ENCODE measurements at regions not wholly inside any gene's neighbourhood (a gene's known extent, or its start where the extent isn't known, plus 50 kb on each side); places are given as distances from the start of the nearest gene placed in this dataset.

- no peak for TF ChIP-seq POLR2A (IDR thresholded peaks at IDR 0.05)
- TF ChIP-seq, protein P1, sequence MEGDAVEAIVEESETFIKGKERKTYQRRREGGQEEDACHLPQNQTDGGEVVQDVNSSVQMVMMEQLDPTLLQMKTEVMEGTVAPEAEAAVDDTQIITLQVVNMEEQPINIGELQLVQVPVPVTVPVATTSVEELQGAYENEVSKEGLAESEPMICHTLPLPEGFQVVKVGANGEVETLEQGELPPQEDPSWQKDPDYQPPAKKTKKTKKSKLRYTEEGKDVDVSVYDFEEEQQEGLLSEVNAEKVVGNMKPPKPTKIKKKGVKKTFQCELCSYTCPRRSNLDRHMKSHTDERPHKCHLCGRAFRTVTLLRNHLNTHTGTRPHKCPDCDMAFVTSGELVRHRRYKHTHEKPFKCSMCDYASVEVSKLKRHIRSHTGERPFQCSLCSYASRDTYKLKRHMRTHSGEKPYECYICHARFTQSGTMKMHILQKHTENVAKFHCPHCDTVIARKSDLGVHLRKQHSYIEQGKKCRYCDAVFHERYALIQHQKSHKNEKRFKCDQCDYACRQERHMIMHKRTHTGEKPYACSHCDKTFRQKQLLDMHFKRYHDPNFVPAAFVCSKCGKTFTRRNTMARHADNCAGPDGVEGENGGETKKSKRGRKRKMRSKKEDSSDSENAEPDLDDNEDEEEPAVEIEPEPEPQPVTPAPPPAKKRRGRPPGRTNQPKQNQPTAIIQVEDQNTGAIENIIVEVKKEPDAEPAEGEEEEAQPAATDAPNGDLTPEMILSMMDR (IDR thresholded peaks at IDR 0.05), result no peak
These were observed 134.7 kb upstream of the IFNGR1 start for GRCh38 chr6:137353842-137354397.

Data from body of pancreas (tissue), 4 donors.